ENCODE measurements at regions not wholly inside any gene's neighbourhood (a gene's known extent, or its start where the extent isn't known, plus 50 kb on each side); places are given as distances from the start of the nearest gene placed in this dataset.

DNA sequence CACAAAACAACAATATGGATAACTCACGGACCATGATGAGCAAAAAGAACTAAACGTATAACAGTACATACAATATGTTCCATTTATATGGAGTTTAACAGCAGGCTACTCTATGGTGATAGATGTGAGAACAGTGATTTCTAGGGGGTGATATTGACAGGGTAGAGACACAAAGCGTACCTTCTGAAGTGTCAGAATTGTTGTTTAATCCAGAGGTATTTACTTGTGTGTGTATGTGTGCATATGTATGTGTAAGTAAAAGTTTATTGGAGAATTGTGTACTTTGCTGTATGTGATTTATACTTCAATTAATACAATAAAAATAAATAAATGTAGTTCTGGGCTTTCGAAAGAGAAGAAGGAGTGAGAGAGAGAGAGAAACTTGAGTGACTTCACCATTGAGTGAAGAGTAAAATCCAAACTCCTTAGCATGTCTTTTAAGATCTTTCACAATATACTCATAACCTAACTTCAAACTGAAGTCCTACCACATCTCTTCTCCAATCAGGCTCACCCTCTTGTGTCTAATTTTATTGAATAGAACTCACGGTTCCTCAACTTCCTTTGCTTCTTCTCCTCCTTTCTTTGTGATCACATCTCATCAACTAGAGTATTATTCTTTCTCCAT lies 126.0 kb upstream of the KLF7 start:
- no peaks in the 10 kb centered on the region for H3K36me3 Mint-ChIP-seq

DNA sequence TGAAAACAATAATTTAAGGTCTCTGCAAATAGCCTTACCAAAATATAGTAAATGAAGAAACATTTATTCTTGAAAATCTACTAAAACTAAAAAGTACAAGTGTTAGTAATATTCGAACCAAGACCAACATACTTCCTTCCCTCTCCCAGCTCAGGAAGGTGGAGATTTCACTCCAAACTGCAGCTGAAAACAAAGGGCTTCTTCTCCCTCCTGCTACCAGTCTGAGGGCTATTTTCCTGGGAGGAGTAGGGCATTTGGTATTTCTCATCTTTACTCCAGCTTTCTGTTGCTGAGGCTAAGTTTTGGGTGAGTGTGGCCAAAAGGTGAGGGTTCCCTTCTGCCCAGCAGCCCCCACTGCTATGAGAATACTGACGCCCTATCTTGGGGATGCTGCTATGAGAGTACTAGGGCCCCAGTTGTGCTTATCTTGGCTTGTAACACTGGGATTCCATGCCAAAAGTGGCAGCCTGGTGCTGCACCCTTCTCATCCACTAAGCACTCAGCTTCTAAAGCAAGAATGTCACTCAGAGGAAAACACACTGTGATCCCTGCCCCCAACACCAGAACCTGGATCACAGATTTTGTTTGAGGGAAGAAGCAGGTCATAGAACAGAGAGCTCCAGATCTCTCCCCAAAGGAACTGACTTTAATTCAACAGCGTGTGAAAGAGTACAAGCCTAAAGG lies 130.7 kb upstream of the KLF7 start:
- Mint-ChIP-seq H3K27me3 (ENCODE audit: low read depth in 2 of 2) (peaks cover 3 to 10% of the 10 kb centered on the region in 2 donors), H3K9me3 (no peaks in the 10 kb centered on the region), H3K4me1 (no peaks in the 10 kb centered on the region), H3K36me3 (no peaks in the 10 kb centered on the region), H3K4me3 (no peak overlapping the region), H3K27ac (no peak overlapping the region)
- Histone ChIP-seq H3K4me3 (ENCODE audit: low read length) (no peak overlapping the region), H3K27ac (ENCODE audit: low read length) (no peak overlapping the region), H3K27me3 (ENCODE audit: control insufficient read depth, insufficient read depth, low read length) (no peaks in the 10 kb centered on the region), H3K4me1 (ENCODE audit: control insufficient read depth, insufficient read depth, low read length) (no peaks in the 10 kb centered on the region), H3K36me3 (ENCODE audit: control insufficient read depth, insufficient read depth, low read length) (no peaks in the 10 kb centered on the region), H3K9me3 (ENCODE audit: control insufficient read depth, insufficient read depth, low read length) (no peaks in the 10 kb centered on the region)
- intact Hi-C loops (cut with micrococcal nuclease) = no loop called here
- ATAC-seq = no peak
- WGBS (ENCODE audit: insufficient coverage) = 96% methylated on average over 2 of the region's 3 CpGs
- TF ChIP-seq, protein P1, sequence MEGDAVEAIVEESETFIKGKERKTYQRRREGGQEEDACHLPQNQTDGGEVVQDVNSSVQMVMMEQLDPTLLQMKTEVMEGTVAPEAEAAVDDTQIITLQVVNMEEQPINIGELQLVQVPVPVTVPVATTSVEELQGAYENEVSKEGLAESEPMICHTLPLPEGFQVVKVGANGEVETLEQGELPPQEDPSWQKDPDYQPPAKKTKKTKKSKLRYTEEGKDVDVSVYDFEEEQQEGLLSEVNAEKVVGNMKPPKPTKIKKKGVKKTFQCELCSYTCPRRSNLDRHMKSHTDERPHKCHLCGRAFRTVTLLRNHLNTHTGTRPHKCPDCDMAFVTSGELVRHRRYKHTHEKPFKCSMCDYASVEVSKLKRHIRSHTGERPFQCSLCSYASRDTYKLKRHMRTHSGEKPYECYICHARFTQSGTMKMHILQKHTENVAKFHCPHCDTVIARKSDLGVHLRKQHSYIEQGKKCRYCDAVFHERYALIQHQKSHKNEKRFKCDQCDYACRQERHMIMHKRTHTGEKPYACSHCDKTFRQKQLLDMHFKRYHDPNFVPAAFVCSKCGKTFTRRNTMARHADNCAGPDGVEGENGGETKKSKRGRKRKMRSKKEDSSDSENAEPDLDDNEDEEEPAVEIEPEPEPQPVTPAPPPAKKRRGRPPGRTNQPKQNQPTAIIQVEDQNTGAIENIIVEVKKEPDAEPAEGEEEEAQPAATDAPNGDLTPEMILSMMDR (IDR thresholded peaks at IDR 0.05) = no peak
- DNase-seq = no peak

More for the DNA sequence above, 126.0 kb upstream of the KLF7 start:
- intact Hi-C loops (cut with micrococcal nuclease) = no loop called here
- H3K4me3 ChIP-seq (ENCODE audit: low read length) = no peak overlapping the region
- Mint-ChIP-seq H3K4me1 (no peaks in the 10 kb centered on the region), H3K27me3 (ENCODE audit: low read depth in 2 of 2) (peaks cover 3 to 20% of the 10 kb centered on the region in 2 donors), H3K27ac (no peak overlapping the region), H3K9me3 (no peaks in the 10 kb centered on the region), H3K4me3 (no peak overlapping the region)
- 71% methylated on average over 2 of the region's 5 CpGs for WGBS (ENCODE audit: insufficient coverage)
- no peaks in the 10 kb centered on the region for H3K27me3 ChIP-seq (ENCODE audit: control insufficient read depth, insufficient read depth, low read length)
- DNase-seq (no peak), ATAC-seq (no peak)
- no peaks in the 10 kb centered on the region for H3K36me3 ChIP-seq (ENCODE audit: control insufficient read depth, insufficient read depth, low read length)
- no peak overlapping the region for H3K27ac ChIP-seq (ENCODE audit: low read length)
- TF ChIP-seq, protein P1 (IDR thresholded peaks at IDR 0.05) = no peak
- H3K9me3 ChIP-seq (ENCODE audit: control insufficient read depth, insufficient read depth, low read length) = no peaks in the 10 kb centered on the region
- H3K4me1 ChIP-seq (ENCODE audit: control insufficient read depth, insufficient read depth, low read length) = no peaks in the 10 kb centered on the region

DNA sequence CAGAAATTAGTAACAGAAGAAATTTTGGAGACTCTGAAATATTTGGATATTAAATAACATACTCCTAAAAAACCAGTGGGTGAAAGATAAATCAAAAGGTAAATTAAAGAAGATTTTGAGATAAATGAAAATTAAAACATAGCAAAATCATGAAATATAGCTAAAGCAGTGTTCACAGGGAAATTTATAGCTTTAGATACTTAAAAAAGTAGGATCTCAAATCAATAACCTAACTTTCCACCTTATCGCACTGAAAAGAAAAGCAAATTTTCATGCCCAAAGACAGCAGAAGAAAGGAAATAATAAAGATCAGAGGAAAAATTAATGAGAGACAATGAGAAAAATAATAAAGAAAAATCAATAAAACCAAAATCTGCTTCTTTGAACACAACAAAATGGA lies 135.1 kb upstream of the KLF7 start:
- Mint-ChIP-seq H3K36me3 (no peaks in the 10 kb centered on the region), H3K4me1 (no peaks in the 10 kb centered on the region), H3K27me3 (ENCODE audit: low read depth in 2 of 2) (peaks cover 5 to 25% of the 10 kb centered on the region in 2 donors), H3K9me3 (no peaks in the 10 kb centered on the region), H3K27ac (no peak overlapping the region), H3K4me3 (no peak overlapping the region)
- no CpG with 5 or more reads among the region's 1 CpG for WGBS (ENCODE audit: insufficient coverage)
- DNase-seq = no peak
- TF ChIP-seq, protein P1 (IDR thresholded peaks at IDR 0.05) = no peak
- ATAC-seq = no peak
- Histone ChIP-seq H3K27me3 (ENCODE audit: control insufficient read depth, insufficient read depth, low read length) (no peaks in the 10 kb centered on the region), H3K36me3 (ENCODE audit: control insufficient read depth, insufficient read depth, low read length) (no peaks in the 10 kb centered on the region), H3K9me3 (ENCODE audit: control insufficient read depth, insufficient read depth, low read length) (no peaks in the 10 kb centered on the region), H3K4me1 (ENCODE audit: control insufficient read depth, insufficient read depth, low read length) (no peaks in the 10 kb centered on the region), H3K27ac (ENCODE audit: low read length) (no peak overlapping the region), H3K4me3 (ENCODE audit: low read length) (no peak overlapping the region)
- intact Hi-C loops (cut with micrococcal nuclease) = no loop called here

Data from natural killer cell (primary cell).